C4-2B (cell line): ENCODE measurements at regions not wholly inside any gene's neighbourhood (a gene's known extent, or its start where the extent isn't known, plus 50 kb on each side); places are given as distances from the start of the nearest gene placed in this dataset.

ENCODE experiments used
- H3K27ac ChIP-seq: fragments of 450-650 bp; 2 replicates; pipeline ENCODE4 v1.5.1; 2017
- CTCF ChIP-seq: fragments of 450-650 bp; conservative IDR thresholded peaks from 2 replicates; pipeline ENCODE4 v1.5.1; 2017; ENCODE audit warnings: mild to moderate bottlenecking
- ZFX ChIP-seq: fragments of 450-650 bp; IDR thresholded peaks from 2 replicates; pipeline ENCODE4 v1.6.1; 2017

DNA sequence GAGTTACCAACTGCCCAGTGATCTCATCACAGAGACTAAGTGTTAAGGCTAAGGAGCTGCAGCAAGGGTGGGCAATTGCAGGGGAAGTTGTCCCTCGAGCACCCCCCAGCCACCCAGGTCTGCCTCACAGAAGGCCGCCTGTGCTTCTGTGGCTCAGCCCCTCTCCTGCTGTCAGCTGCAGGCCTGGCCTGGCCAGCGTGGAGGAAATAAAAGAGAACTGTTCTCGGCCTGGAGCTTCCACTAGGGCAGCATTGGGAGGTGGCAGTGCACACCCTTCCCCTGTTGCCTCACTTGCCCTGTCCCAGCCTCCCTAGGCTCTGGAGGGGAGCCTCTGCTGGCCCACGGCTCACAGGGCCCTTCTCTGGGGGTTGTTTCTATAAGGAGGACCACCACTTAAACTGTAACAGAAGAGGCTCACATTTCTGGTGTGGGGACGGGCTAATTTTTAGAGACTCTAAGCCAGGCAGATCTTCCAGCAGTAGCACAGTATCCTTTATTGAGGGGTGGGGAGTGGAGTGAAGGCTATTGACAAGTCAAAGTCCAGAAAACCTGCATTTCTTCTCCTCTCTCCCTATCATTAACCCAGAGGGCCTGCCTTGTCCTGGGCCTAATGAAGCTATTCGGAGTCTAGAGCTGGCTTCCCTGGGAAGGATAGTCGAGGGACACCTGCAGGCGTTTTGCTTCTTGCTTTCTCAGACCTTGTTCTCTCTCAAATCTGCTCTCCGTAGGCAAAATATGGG is 75.6 kb upstream of the ADPGK start:
- no peak overlapping the region for H3K27ac ChIP-seq
- no peak for TF ChIP-seq ZFX
- no peak for TF ChIP-seq CTCF

DNA sequence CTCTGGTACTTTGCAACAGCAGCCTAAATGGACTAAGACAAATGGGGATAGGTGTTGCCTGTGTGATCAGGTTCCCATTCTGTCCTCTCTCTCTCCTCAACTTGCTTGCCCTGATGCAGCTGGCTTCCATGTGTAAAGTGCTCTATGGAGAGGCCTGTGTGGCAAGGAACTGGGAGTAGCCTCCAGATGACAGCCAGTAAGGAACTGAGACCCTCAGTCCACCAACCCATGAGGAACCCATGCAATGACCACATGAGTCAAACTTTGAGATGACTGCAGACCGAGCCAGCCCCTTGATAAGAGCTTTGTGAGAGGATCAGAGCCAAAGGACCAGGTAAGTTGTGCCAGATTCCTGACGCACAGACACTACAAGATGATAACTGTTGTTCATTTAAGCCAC is 74.6 kb upstream of the ADPGK start:
- H3K27ac ChIP-seq = no peak overlapping the region
- TF ChIP-seq ZFX (no peak), CTCF (no peak)

DNA sequence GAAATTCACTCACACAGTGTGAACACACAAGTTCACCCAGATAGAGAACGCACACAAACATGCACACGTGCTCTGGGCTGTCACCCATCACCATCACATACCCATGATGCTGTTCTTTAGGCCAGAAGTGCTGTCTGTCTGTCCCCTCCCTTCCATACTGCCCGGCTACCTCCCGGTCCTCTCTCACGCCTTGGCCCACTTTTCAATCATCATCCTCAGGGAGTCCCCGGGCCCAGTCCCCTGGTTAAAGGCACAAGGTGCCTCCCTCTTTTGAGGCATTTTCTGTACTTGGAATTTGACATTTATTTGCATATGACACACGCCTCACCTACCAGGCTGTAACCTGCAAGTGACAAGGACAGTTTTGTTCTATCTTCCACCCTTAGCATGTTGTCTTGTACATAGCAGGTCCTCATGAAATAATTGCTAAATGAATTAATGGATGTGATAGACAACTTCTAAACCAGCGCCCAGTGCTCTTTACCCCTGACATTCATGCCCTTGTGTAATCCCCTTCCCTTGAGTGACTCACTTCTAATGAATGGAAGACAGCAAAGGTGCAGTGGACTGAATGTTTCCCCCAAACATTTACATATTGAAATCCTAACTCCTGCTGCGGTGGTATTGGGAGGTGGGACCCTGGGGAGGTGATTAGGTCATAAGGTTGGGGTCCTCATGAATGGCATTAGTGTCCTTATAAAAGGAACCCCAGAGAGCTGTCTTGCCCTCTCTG is 73.9 kb upstream of the ADPGK start:
- no peak overlapping the region for H3K27ac ChIP-seq
- TF ChIP-seq CTCF = no peak
- no peak for TF ChIP-seq ZFX

- no peak overlapping the region for H3K27ac ChIP-seq
- TF ChIP-seq CTCF (no peak), ZFX (no peak)
Measured at GRCh38 chr15:72856549-72857040, 73.0 kb upstream of the ADPGK start.

- no peak overlapping the region for H3K27ac ChIP-seq
- no peak for TF ChIP-seq CTCF
- no peak for TF ChIP-seq ZFX
Measured at GRCh38 chr15:72855791-72856190, 72.2 kb upstream of the ADPGK start.

DNA sequence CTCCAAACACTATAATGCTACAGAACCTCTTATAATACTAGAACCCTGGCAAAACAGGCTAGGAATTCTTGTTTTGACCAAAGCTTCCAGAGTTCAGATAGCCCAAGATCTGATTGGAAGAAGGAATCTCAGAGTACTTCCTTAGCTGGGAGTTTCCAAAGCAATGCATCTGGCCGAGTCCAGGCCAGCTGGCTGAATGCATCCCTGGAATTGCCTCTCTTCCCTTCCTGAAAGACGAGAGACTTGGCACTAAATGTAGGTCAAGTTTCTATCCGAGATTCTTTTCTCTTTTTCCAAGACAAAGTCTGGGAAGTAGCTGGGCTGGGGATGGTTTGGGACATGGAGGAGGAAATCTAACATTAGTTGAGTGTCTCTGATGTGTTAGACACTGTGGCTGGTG is 68.7 kb upstream of the ADPGK start:
- TF ChIP-seq ZFX = no peak
- no peak for TF ChIP-seq CTCF
- no peak overlapping the region for H3K27ac ChIP-seq

DNA sequence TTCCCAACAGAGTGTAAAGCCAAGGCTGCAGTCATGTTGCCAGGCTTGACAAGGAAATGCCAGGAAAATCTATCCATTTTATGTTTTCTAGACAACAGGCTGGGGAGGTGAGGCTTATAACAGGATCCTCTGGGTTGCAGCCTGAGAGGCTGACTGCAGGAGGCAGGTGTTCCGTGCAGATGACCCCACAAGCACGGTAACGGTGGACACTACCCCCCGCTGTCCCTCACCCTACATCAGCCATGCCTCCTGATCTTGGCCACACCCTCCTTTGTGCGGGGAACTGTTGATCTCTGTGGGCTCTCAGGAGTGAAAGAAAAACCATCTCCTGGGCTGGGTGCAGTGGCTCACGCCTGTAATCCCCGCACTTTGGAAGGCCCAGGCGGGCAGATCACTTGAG is 68.0 kb upstream of the ADPGK start:
- TF ChIP-seq ZFX (no peak), CTCF (no peak)
- no peak overlapping the region for H3K27ac ChIP-seq
